SK-N-SH (cell line): ENCODE measurements at regions not wholly inside any gene's neighbourhood (a gene's known extent, or its start where the extent isn't known, plus 50 kb on each side); places are given as distances from the start of the nearest gene placed in this dataset.

Source experiments
- CTCF ChIA-PET: fragments of 300-600, 350-600 bp; formaldehyde crosslinking; extraction: SDS; loops from one replicate; lab custom pipeline; 2021; lab: Yijun Ruan, JAX
- POLR2A ChIA-PET: fragments of 350-600 bp; sonication (Branson Sonifier 250); formaldehyde crosslinking; extraction: SDS; loops from one replicate; lab custom pipeline; 2020; ENCODE audit warnings: antibody characterized with exemption, inconsistent platforms; lab: Yijun Ruan, JAX
- DNase-seq: peaks from one replicate; pipeline ENCODE4 v3.0.0; 2012
- H2AFZ ChIP-seq: fragments of 200-600 bp; sonication (generic); 2 replicates; pipeline ENCODE4 v1.8.1; 2016; ENCODE audit warnings: antibody characterized with exemption, mild to moderate bottlenecking, low read depth
- H3F3A ChIP-seq: fragments of 200-600 bp; sonication (generic); replicated peaks from 2 replicates; pipeline ENCODE3; 2016; ENCODE audit warnings: antibody characterized with exemption, mild to moderate bottlenecking; ENCODE audit not compliant: insufficient read depth
- H3K27ac ChIP-seq, 2 experiments: fragments of 200-500 bp in 1 of 2; fragments of 200-600 bp in 1 of 2; sonication (Bioruptor generic) in 1 of 2; sonication (generic), shearing (Covaris generic) in 1 of 2; 2 replicates each; pipeline versions ENCODE4 v1.5.1 to v1.6.1; 2014 to 2016; ENCODE audit warnings: low read depth in 2 of 2, inconsistent platforms in 1 of 2, low read length in 1 of 2, mild to moderate bottlenecking in 1 of 2, mixed read lengths in 1 of 2
- H3K27me3 ChIP-seq: fragments of 200-600 bp; sonication (generic), shearing (Covaris generic); 2 replicates; pipeline ENCODE4 v1.6.1; 2016; ENCODE audit warnings: mixed run types; ENCODE audit not compliant: insufficient read depth
- H3K36me3 ChIP-seq, 2 experiments: fragments of 200-500 bp in 1 of 2; fragments of 200-600 bp in 1 of 2; sonication (Bioruptor generic) in 1 of 2; sonication (generic) in 1 of 2; replicated peaks in 1 of 2; 2 replicates each; pipeline versions ENCODE3 to v1.5.1; 2014 to 2016; ENCODE audit warnings: low read length in 1 of 2, mild to moderate bottlenecking in 1 of 2; ENCODE audit not compliant: insufficient read depth in 2 of 2, control insufficient read depth in 1 of 2
- H3K4me1 ChIP-seq, 2 experiments: fragments of 200-500 bp in 1 of 2; fragments of 200-600 bp in 1 of 2; sonication (Bioruptor generic) in 1 of 2; sonication (generic), shearing (Covaris generic) in 1 of 2; 2 replicates each; pipeline versions ENCODE4 v1.5.1 to v1.6.1; 2014 to 2016; ENCODE audit warnings: low read depth in 1 of 2, low read length in 1 of 2, mixed run types in 1 of 2; ENCODE audit not compliant: insufficient read depth in 2 of 2, control insufficient read depth in 1 of 2
- H3K4me2 ChIP-seq: fragments of 200-600 bp; sonication (generic), shearing (Covaris generic); 2 replicates; pipeline ENCODE4 v1.6.1; 2017; ENCODE audit warnings: mixed run types
- H3K4me3 ChIP-seq, 2 experiments: fragments of 200-500 bp in 1 of 2; fragments of 200-600 bp in 1 of 2; sonication (Bioruptor generic) in 1 of 2; sonication (generic), shearing (Covaris generic) in 1 of 2; 2 replicates each; pipeline versions ENCODE4 v1.5.1 to v1.8.1; 2014 to 2016; ENCODE audit warnings: low read depth in 2 of 2, inconsistent platforms in 1 of 2, low read length in 1 of 2, mild to moderate bottlenecking in 1 of 2, mixed read lengths in 1 of 2, moderate library complexity in 1 of 2
- H3K79me2 ChIP-seq: fragments of 200-600 bp; sonication (generic); 2 replicates; pipeline ENCODE4 v1.8.1; 2017; ENCODE audit warnings: mild to moderate bottlenecking; ENCODE audit not compliant: insufficient read depth
- H3K9ac ChIP-seq: fragments of 200-600 bp; sonication (generic); 2 replicates; pipeline ENCODE4 v1.6.1; 2017; ENCODE audit warnings: mixed run types
- H3K9me2 ChIP-seq: fragments of 200-600 bp; sonication (generic); 2 replicates; pipeline ENCODE4 v1.6.1; 2017; ENCODE audit warnings: mixed run types
- H3K9me3 ChIP-seq: fragments of 200-600 bp; sonication (generic); 2 replicates; pipeline ENCODE4 v1.6.1; 2017; ENCODE audit warnings: mixed run types, mild to moderate bottlenecking, moderate library complexity
- H4K20me1 ChIP-seq: fragments of 200-600 bp; sonication (generic); 2 replicates; pipeline ENCODE4 v1.6.1; 2017; ENCODE audit warnings: mild to moderate bottlenecking, mixed run types; ENCODE audit not compliant: insufficient read depth
- CHD2 ChIP-seq: fragments of 150-350 bp; IDR thresholded peaks from 2 replicates; pipeline ENCODE4 v1.6.1; 2018; ENCODE audit warnings: low read length; ENCODE audit not compliant: partially characterized antibody
- ELF1 ChIP-seq: IDR thresholded peaks from 2 replicates; pipeline ENCODE4 v1.4.0; 2012
- EP300 ChIP-seq, 2 experiments: IDR thresholded peaks; 2 replicates each; pipeline versions ENCODE4 v1.4.0 to v1.6.1; 2012; ENCODE audit warnings: borderline replicate concordance in 1 of 2, low read depth in 1 of 2, low read length in 1 of 2
- JUND ChIP-seq: IDR thresholded peaks from 2 replicates; pipeline ENCODE4 v1.4.0; 2012
- NFIC ChIP-seq: IDR thresholded peaks from 2 replicates; pipeline ENCODE4 v1.4.0; 2012; ENCODE audit warnings: borderline replicate concordance
- NRF1 ChIP-seq: IDR thresholded peaks from 2 replicates; pipeline ENCODE4 v1.6.1; 2012; ENCODE audit warnings: low read depth, mild to moderate bottlenecking, low read length
- RAD21 ChIP-seq: IDR thresholded peaks from 2 replicates; pipeline ENCODE4 v1.6.1; 2012; ENCODE audit warnings: mild to moderate bottlenecking, low read length
- RCOR1 ChIP-seq: fragments of 150-350 bp; IDR thresholded peaks from 2 replicates; pipeline ENCODE4 v1.6.1; 2017; ENCODE audit warnings: antibody characterized with exemption, low read length
- RFX5 ChIP-seq: IDR thresholded peaks from 2 replicates; pipeline ENCODE4 v1.6.1; 2012; ENCODE audit warnings: mild to moderate bottlenecking, improper control_type of control experiment, low read length
- RXRA ChIP-seq: IDR thresholded peaks from 2 replicates; pipeline ENCODE4 v1.4.0; 2012; ENCODE audit warnings: low read depth, mild to moderate bottlenecking, borderline replicate concordance
- TAF1 ChIP-seq: IDR thresholded peaks from 2 replicates; pipeline ENCODE4 v1.6.1; 2012; ENCODE audit warnings: low read depth, mild to moderate bottlenecking, low read length, moderate library complexity, borderline replicate concordance
- TCF12 ChIP-seq: IDR thresholded peaks from 2 replicates; pipeline ENCODE4 v1.4.0; 2012
- YY1 ChIP-seq: IDR thresholded peaks from 2 replicates; pipeline ENCODE4 v1.4.0; 2012; ENCODE audit warnings: low read depth, mild to moderate bottlenecking
- WGBS: methylation state at CpG from one replicate; pipeline ENCODE4 v1.1.6; 2017; ENCODE audit warnings: low lambda C conversion rate; 5-methylcytosine and 5-hydroxymethylcytosine counted together
- TF ChIP-seq, protein P1 (sequence below): fragments of 150-350 bp; IDR thresholded peaks from 2 replicates; pipeline ENCODE4 v1.6.1; 2016; ENCODE audit warnings: mild to moderate bottlenecking, low read depth, low read length
- TF ChIP-seq, protein P2 (sequence below): IDR thresholded peaks from 2 replicates; pipeline ENCODE4 v1.6.1; 2012; ENCODE audit warnings: mild to moderate bottlenecking, low read depth, low read length, moderate library complexity
- TF ChIP-seq, protein P3 (sequence below): fragments of 200-600 bp; sonication (generic); IDR thresholded peaks from 2 replicates; pipeline ENCODE4 v1.6.1; 2017; ENCODE audit warnings: antibody characterized with exemption, mild to moderate bottlenecking, moderate library complexity
- TF ChIP-seq, protein P4 (sequence below): IDR thresholded peaks from 2 replicates; pipeline ENCODE4; 2012
- TF ChIP-seq, protein P5 (sequence below): IDR thresholded peaks from 2 replicates; pipeline ENCODE4 v1.4.0; 2012; ENCODE audit warnings: low read depth, borderline replicate concordance
- TF ChIP-seq, protein P6 (sequence below): fragments of 150-350 bp; IDR thresholded peaks from 2 replicates; pipeline ENCODE4 v1.6.1; 2017; ENCODE audit warnings: antibody characterized with exemption, low read length, low read depth, borderline replicate concordance

DNA sequence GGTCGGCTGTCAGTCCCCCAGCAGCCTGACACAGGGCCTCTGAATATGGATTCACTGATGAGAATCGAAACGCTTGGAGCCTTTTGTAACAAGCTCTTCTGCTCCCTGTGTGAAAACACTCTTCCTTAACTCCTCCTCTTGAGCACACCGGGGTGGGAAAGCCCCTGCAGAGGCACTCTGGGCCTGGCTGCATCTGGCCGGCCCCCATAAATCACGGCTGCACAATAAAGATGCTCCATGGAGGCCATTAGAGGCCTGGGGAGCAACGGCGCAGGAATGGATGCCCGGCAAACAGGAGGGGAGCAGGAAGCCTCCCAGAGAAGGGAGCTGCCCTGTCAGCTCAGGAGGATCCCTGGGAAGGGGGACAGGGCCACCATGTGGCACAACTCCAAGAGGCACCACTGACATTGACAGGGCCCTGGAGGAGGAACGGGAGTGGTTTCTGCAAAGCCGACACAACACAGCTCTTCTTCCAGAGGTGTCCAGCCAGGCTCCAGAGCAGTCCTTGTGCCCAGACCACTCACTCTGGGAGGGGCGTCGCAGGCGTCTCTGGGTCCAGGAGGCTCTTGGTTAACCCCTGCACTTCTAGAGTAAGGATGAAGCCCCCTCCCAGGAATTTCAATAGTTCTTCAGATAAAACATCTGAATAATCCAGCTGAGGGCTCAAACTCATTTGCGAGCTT is 509.3 kb upstream of the PPP2R3A start:
- H4K20me1 ChIP-seq: no peaks in the 10 kb centered on the region
- H3K36me3 ChIP-seq: no peaks in the 10 kb centered on the region
- no peaks in the 10 kb centered on the region for H3K79me2 ChIP-seq
- no peak overlapping the region for H3K27ac ChIP-seq
- no peak overlapping the region for H3K4me3 ChIP-seq
- no peak overlapping the region for H2AFZ ChIP-seq
- H3K9me2 ChIP-seq: no peaks in the 10 kb centered on the region
- H3K9ac ChIP-seq: no peak overlapping the region
- no peaks in the 10 kb centered on the region for H3F3A ChIP-seq
- 21% methylated on average over 10 of the region's 15 CpGs for WGBS
- peak; percentile 36 for DNase-seq
- no peak for TF ChIP-seq TAF1
- TF ChIP-seq JUND: no peak
- no peak for TF ChIP-seq ELF1
- no peak for TF ChIP-seq TCF12
- TF ChIP-seq, protein P1, sequence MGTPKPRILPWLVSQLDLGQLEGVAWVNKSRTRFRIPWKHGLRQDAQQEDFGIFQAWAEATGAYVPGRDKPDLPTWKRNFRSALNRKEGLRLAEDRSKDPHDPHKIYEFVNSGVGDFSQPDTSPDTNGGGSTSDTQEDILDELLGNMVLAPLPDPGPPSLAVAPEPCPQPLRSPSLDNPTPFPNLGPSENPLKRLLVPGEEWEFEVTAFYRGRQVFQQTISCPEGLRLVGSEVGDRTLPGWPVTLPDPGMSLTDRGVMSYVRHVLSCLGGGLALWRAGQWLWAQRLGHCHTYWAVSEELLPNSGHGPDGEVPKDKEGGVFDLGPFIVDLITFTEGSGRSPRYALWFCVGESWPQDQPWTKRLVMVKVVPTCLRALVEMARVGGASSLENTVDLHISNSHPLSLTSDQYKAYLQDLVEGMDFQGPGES: no peak
- TF ChIP-seq, protein P2, sequence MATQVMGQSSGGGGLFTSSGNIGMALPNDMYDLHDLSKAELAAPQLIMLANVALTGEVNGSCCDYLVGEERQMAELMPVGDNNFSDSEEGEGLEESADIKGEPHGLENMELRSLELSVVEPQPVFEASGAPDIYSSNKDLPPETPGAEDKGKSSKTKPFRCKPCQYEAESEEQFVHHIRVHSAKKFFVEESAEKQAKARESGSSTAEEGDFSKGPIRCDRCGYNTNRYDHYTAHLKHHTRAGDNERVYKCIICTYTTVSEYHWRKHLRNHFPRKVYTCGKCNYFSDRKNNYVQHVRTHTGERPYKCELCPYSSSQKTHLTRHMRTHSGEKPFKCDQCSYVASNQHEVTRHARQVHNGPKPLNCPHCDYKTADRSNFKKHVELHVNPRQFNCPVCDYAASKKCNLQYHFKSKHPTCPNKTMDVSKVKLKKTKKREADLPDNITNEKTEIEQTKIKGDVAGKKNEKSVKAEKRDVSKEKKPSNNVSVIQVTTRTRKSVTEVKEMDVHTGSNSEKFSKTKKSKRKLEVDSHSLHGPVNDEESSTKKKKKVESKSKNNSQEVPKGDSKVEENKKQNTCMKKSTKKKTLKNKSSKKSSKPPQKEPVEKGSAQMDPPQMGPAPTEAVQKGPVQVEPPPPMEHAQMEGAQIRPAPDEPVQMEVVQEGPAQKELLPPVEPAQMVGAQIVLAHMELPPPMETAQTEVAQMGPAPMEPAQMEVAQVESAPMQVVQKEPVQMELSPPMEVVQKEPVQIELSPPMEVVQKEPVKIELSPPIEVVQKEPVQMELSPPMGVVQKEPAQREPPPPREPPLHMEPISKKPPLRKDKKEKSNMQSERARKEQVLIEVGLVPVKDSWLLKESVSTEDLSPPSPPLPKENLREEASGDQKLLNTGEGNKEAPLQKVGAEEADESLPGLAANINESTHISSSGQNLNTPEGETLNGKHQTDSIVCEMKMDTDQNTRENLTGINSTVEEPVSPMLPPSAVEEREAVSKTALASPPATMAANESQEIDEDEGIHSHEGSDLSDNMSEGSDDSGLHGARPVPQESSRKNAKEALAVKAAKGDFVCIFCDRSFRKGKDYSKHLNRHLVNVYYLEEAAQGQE: no peak
- TF ChIP-seq CHD2: no peak
- TF ChIP-seq NFIC: no peak
- TF ChIP-seq, protein P3, sequence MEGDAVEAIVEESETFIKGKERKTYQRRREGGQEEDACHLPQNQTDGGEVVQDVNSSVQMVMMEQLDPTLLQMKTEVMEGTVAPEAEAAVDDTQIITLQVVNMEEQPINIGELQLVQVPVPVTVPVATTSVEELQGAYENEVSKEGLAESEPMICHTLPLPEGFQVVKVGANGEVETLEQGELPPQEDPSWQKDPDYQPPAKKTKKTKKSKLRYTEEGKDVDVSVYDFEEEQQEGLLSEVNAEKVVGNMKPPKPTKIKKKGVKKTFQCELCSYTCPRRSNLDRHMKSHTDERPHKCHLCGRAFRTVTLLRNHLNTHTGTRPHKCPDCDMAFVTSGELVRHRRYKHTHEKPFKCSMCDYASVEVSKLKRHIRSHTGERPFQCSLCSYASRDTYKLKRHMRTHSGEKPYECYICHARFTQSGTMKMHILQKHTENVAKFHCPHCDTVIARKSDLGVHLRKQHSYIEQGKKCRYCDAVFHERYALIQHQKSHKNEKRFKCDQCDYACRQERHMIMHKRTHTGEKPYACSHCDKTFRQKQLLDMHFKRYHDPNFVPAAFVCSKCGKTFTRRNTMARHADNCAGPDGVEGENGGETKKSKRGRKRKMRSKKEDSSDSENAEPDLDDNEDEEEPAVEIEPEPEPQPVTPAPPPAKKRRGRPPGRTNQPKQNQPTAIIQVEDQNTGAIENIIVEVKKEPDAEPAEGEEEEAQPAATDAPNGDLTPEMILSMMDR: no peak
- TF ChIP-seq RFX5: no peak
- TF ChIP-seq RXRA: no peak
- no peak; the same call in 1 of the 2 replicates for TF ChIP-seq RAD21
- no peak for TF ChIP-seq NRF1
- TF ChIP-seq, protein P4, sequence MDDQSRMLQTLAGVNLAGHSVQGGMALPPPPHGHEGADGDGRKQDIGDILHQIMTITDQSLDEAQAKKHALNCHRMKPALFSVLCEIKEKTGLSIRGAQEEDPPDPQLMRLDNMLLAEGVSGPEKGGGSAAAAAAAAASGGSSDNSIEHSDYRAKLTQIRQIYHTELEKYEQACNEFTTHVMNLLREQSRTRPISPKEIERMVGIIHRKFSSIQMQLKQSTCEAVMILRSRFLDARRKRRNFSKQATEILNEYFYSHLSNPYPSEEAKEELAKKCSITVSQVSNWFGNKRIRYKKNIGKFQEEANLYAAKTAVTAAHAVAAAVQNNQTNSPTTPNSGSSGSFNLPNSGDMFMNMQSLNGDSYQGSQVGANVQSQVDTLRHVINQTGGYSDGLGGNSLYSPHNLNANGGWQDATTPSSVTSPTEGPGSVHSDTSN: no peak
- TF ChIP-seq RCOR1: no peak
- no peak for TF ChIP-seq EP300 (IDR thresholded peaks at IDR 0.05; ENCODE audit: borderline replicate concordance in 1 of 2, low read depth in 1 of 2, low read length in 1 of 2)
- TF ChIP-seq, protein P5, sequence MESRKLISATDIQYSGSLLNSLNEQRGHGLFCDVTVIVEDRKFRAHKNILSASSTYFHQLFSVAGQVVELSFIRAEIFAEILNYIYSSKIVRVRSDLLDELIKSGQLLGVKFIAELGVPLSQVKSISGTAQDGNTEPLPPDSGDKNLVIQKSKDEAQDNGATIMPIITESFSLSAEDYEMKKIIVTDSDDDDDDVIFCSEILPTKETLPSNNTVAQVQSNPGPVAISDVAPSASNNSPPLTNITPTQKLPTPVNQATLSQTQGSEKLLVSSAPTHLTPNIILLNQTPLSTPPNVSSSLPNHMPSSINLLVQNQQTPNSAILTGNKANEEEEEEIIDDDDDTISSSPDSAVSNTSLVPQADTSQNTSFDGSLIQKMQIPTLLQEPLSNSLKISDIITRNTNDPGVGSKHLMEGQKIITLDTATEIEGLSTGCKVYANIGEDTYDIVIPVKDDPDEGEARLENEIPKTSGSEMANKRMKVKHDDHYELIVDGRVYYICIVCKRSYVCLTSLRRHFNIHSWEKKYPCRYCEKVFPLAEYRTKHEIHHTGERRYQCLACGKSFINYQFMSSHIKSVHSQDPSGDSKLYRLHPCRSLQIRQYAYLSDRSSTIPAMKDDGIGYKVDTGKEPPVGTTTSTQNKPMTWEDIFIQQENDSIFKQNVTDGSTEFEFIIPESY: no peak
- TF ChIP-seq, protein P6, sequence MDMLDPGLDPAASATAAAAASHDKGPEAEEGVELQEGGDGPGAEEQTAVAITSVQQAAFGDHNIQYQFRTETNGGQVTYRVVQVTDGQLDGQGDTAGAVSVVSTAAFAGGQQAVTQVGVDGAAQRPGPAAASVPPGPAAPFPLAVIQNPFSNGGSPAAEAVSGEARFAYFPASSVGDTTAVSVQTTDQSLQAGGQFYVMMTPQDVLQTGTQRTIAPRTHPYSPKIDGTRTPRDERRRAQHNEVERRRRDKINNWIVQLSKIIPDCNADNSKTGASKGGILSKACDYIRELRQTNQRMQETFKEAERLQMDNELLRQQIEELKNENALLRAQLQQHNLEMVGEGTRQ: no peak
- no peak for TF ChIP-seq YY1
- H3K4me2 ChIP-seq: no peak overlapping the region
- no peaks in the 10 kb centered on the region for H3K9me3 ChIP-seq
- no peaks in the 10 kb centered on the region for H3K27me3 ChIP-seq
- H3K4me1 ChIP-seq: no peaks in the 10 kb centered on the region
- ChIA-PET POLR2A (no interaction called here), CTCF (interaction anchor here (0.8 to 1.7 kb wide), 4 partner anchors 81 to 856 kb away, joined by 3 to 8 read pairs (median 4); partner anchors contain the start of gene EPHB1)
